ENCODE measurements at regions not wholly inside any gene's neighbourhood (a gene's known extent, or its start where the extent isn't known, plus 50 kb on each side); places are given as distances from the start of the nearest gene placed in this dataset.

- no peak for TF ChIP-seq CTCF (IDR thresholded peaks at IDR 0.05)
- no peak overlapping the region for H3K27ac ChIP-seq
- no peak for ATAC-seq (ENCODE audit: insufficient number of reproducible peaks, low FRiP score, low read depth)
- no peak overlapping the region for H3K4me3 ChIP-seq
- no peak for DNase-seq (ENCODE audit: low spot score)
- H3K9me3 ChIP-seq, result no peaks in the 10 kb centered on the region
- H3K36me3 ChIP-seq, result no peaks in the 10 kb centered on the region
- no peaks in the 10 kb centered on the region for H3K27me3 ChIP-seq (replicated peaks; ENCODE audit: insufficient read depth)
- H3K4me1 ChIP-seq (ENCODE audit: control insufficient read depth in 1 of 2, low read depth in 2 of 2), result no peaks in the 10 kb centered on the region
These were observed 152.0 kb downstream of the C16orf95 start for GRCh38 chr16:87165151-87165550.

DNA sequence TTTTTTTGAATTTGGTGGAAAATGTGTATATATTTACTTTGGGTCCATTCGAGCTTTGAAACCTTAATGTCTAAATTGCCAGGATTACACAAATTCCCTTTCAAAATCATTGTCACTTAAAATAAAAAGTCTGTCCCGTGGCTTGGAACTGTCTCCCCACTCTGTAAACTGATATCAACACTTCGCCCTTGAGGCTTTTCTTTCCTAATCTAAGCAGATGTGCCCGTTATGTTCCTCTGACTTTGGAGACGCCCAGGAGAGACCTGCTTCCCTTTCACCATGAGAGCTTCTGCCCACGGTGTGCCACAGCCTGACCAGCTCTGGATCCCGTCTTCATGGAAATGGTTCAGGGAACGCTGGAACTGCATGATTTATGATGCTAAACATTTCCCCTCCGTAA lies 151.3 kb downstream of the C16orf95 start:
- H3K4me1 ChIP-seq (ENCODE audit: control insufficient read depth in 1 of 2, low read depth in 2 of 2), result no peaks in the 10 kb centered on the region
- no peaks in the 10 kb centered on the region for H3K9me3 ChIP-seq
- no peak overlapping the region for H3K27ac ChIP-seq
- no peak for TF ChIP-seq CTCF (IDR thresholded peaks at IDR 0.05)
- no peaks in the 10 kb centered on the region for H3K27me3 ChIP-seq (replicated peaks; ENCODE audit: insufficient read depth)
- no peaks in the 10 kb centered on the region for H3K36me3 ChIP-seq
- ATAC-seq (ENCODE audit: insufficient number of reproducible peaks, low FRiP score, low read depth) (no peak), DNase-seq (ENCODE audit: low spot score) (no peak)
- no peak overlapping the region for H3K4me3 ChIP-seq

GRCh38 chr16:87166321-87166720 lies 150.9 kb downstream of the C16orf95 start:
- ATAC-seq (ENCODE audit: insufficient number of reproducible peaks, low FRiP score, low read depth), result no peak
- H3K4me3 ChIP-seq, result no peak overlapping the region
- no peaks in the 10 kb centered on the region for H3K9me3 ChIP-seq
- H3K4me1 ChIP-seq (ENCODE audit: control insufficient read depth in 1 of 2, low read depth in 2 of 2), result no peaks in the 10 kb centered on the region
- no peak for TF ChIP-seq CTCF (IDR thresholded peaks at IDR 0.05)
- no peak for DNase-seq (ENCODE audit: low spot score)
- no peaks in the 10 kb centered on the region for H3K27me3 ChIP-seq (replicated peaks; ENCODE audit: insufficient read depth)
- H3K36me3 ChIP-seq, result no peaks in the 10 kb centered on the region
- H3K27ac ChIP-seq, result no peak overlapping the region

DNA sequence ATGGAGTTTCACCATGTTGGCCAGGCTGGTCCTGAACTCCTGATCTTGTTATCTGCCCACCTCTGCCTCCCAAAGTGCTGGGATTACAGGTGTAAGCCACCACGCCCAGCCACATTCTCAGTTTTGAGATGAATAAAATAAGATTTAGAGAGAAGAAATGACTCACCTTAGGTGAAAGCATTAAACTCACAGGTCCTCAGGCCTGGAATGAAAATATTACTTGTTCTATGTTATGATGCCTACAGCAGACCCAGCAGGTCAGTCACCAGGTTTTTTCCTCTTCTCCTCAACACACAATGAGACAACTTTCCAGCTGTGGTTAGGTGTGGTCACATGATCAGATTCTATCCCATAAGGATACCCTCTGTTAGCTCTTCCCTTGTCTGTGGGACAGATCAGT lies 150.3 kb downstream of the C16orf95 start:
- DNase-seq (ENCODE audit: low spot score), result no peak
- H3K27me3 ChIP-seq (replicated peaks; ENCODE audit: insufficient read depth), result no peaks in the 10 kb centered on the region

DNA sequence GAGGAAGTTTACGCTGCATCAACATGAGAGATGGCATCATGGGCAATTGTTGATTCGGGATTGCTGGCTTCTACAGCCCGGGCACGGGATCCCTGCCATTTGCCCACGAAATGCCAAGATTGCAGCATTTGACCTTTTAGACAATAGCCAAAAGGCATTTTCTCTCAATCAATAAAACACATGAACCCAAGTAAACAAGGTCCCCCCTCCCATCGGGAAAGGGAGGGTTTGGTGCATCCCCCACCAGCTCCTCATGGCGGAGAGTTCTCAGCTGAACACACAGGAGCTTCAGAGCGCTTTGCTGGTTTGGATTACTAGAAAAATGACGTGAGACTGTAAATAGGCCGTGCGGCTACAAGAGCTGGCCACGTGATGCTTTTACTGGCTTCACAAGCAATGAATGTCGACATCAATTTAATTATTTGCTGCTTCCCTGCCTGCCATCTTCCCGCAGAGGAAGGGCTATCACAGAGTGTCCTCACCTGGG lies 147.6 kb downstream of the C16orf95 start:
- Histone ChIP-seq H3K27ac (no peak overlapping the region), H3K27me3 (replicated peaks; ENCODE audit: insufficient read depth) (no peaks in the 10 kb centered on the region), H3K4me1 (ENCODE audit: control insufficient read depth in 1 of 2, low read depth in 2 of 2) (no peaks in the 10 kb centered on the region), H3K4me3 (no peak overlapping the region), H3K36me3 (no peaks in the 10 kb centered on the region), H3K9me3 (no peaks in the 10 kb centered on the region)
- DNase-seq (ENCODE audit: low spot score) (no peak), ATAC-seq (ENCODE audit: insufficient number of reproducible peaks, low FRiP score, low read depth) (no peak)
- TF ChIP-seq CTCF (IDR thresholded peaks at IDR 0.05), result no peak

More for the DNA sequence above, 150.3 kb downstream of the C16orf95 start:
- H3K4me1 ChIP-seq (ENCODE audit: control insufficient read depth in 1 of 2, low read depth in 2 of 2), result no peaks in the 10 kb centered on the region
- H3K27ac ChIP-seq, result no peak overlapping the region
- no peak for ATAC-seq (ENCODE audit: insufficient number of reproducible peaks, low FRiP score, low read depth)
- no peaks in the 10 kb centered on the region for H3K36me3 ChIP-seq
- no peaks in the 10 kb centered on the region for H3K9me3 ChIP-seq
- TF ChIP-seq CTCF (IDR thresholded peaks at IDR 0.05), result no peak
- no peak overlapping the region for H3K4me3 ChIP-seq

Data from thoracic aorta (tissue), 2 donors.